ENCODE measurements at regions not wholly inside any gene's neighbourhood (a gene's known extent, or its start where the extent isn't known, plus 50 kb on each side); places are given as distances from the start of the nearest gene placed in this dataset.

GRCh38 chr5:30561771-30562170 lies 631.7 kb upstream of the CDH6 start (continued):
- TF ChIP-seq BACH2 (CRISPR knock-in tag; IDR thresholded peaks at IDR 0.05; ENCODE audit: borderline replicate concordance): no peak
- no peak for TF ChIP-seq TCF4 (CRISPR knock-in tag; IDR thresholded peaks at IDR 0.05; ENCODE audit: borderline replicate concordance)

GRCh38 chr5:30551618-30552017 lies 641.9 kb upstream of the CDH6 start:
- no peak for ATAC-seq
- TF ChIP-seq ZFP3 (CRISPR knock-in tag; IDR thresholded peaks at IDR 0.05): no peak
- no peak for TF ChIP-seq PATZ1 (CRISPR knock-in tag; IDR thresholded peaks at IDR 0.05; ENCODE audit: borderline replicate concordance)
- no peak for TF ChIP-seq GLIS3 (CRISPR knock-in tag; IDR thresholded peaks at IDR 0.05)
- no peak for TF ChIP-seq CREB5 (CRISPR knock-in tag; IDR thresholded peaks at IDR 0.05; ENCODE audit: low read depth)
- TF ChIP-seq PPARA (CRISPR knock-in tag; IDR thresholded peaks at IDR 0.05; ENCODE audit: borderline replicate concordance): no peak
- no peak for TF ChIP-seq POU6F1 (CRISPR knock-in tag; IDR thresholded peaks at IDR 0.05; ENCODE audit: borderline replicate concordance, low read depth)

GRCh38 chr5:30548580-30549305 lies 644.7 kb upstream of the CDH6 start:
- TF ChIP-seq OSR1 (CRISPR knock-in tag; IDR thresholded peaks at IDR 0.05): no peak
- no peak for ATAC-seq

- no peak for ATAC-seq
- TF ChIP-seq CSDC2 (CRISPR knock-in tag; IDR thresholded peaks at IDR 0.05): no peak
- TF ChIP-seq ZNF70 (CRISPR knock-in tag; IDR thresholded peaks at IDR 0.05): no peak
- TF ChIP-seq TCF4 (CRISPR knock-in tag; IDR thresholded peaks at IDR 0.05; ENCODE audit: borderline replicate concordance): no peak
- TF ChIP-seq POU6F1 (CRISPR knock-in tag; IDR thresholded peaks at IDR 0.05; ENCODE audit: borderline replicate concordance, low read depth): no peak
- TF ChIP-seq ZC3H10 (CRISPR knock-in tag; IDR thresholded peaks at IDR 0.05): no peak
- no peak for TF ChIP-seq BACH2 (CRISPR knock-in tag; IDR thresholded peaks at IDR 0.05; ENCODE audit: borderline replicate concordance)
- TF ChIP-seq ISL1 (CRISPR knock-in tag; IDR thresholded peaks at IDR 0.05): no peak
- no peak for TF ChIP-seq GLIS3 (CRISPR knock-in tag; IDR thresholded peaks at IDR 0.05)
- TF ChIP-seq SNAI2 (CRISPR knock-in tag; IDR thresholded peaks at IDR 0.05): no peak
- TF ChIP-seq RARB (CRISPR knock-in tag; IDR thresholded peaks at IDR 0.05): no peak
- TF ChIP-seq ZFP30 (CRISPR knock-in tag; IDR thresholded peaks at IDR 0.05): no peak
- TF ChIP-seq OSR1 (CRISPR knock-in tag; IDR thresholded peaks at IDR 0.05): no peak
- no peak for TF ChIP-seq CREB5 (CRISPR knock-in tag; IDR thresholded peaks at IDR 0.05; ENCODE audit: low read depth)
- TF ChIP-seq ZNF565 (CRISPR knock-in tag; conservative IDR thresholded peaks at IDR 0.05; ENCODE audit: low read depth): no peak
- TF ChIP-seq ZFP3 (CRISPR knock-in tag; IDR thresholded peaks at IDR 0.05): no peak
- no peak for TF ChIP-seq CSRNP3 (CRISPR knock-in tag; IDR thresholded peaks at IDR 0.05)
Measured at GRCh38 chr5:30540150-30540549, 653.3 kb upstream of the CDH6 start.

Data from SK-N-SH treated with all-trans-retinoic acid at 6 μM for 48 hours (cell line).